MCF 10A (cell line): ENCODE measurements at regions not wholly inside any gene's neighbourhood (a gene's known extent, or its start where the extent isn't known, plus 50 kb on each side); places are given as distances from the start of the nearest gene placed in this dataset.

Experiments
- BruUV-seq: library from RNA; stranded (reverse); fragments of 400-500 nt; replicated peaks from 2 replicates; lab custom pipeline; 2021; lab: Mats Ljungman, UMichigan
- CTCF ChIA-PET: fragments of 300-600 bp; sonication (Branson Sonifier 250); formaldehyde crosslinking; extraction: SDS; loops from one replicate; lab custom pipeline; 2021; ENCODE audit warnings: antibody characterized with exemption, inconsistent platforms; lab: Yijun Ruan, JAX
- POLR2A ChIA-PET: fragments of 300-600, 350-650 bp; sonication (Branson Sonifier 250); formaldehyde crosslinking; extraction: SDS; loops from one replicate; lab custom pipeline; 2020; ENCODE audit warnings: antibody characterized with exemption, inconsistent platforms; lab: Yijun Ruan, JAX
- DNase-seq: peaks from one replicate; pipeline ENCODE4 v3.0.0-alpha.2; 2018; ENCODE audit not compliant: unreplicated experiment
- H3K27ac Mint-ChIP-seq: one replicate; pipeline ENCODE4 v1.8.0; 2022; ENCODE audit warnings: mild to moderate bottlenecking, low read depth, mixed read lengths; ENCODE audit not compliant: unreplicated experiment
- H3K27me3 Mint-ChIP-seq: one replicate; pipeline ENCODE4 v1.8.0; 2022; ENCODE audit warnings: mixed read lengths; ENCODE audit not compliant: insufficient read depth, unreplicated experiment
- H3K36me3 Mint-ChIP-seq: one replicate; pipeline ENCODE4 v1.8.0; 2022; ENCODE audit warnings: mild to moderate bottlenecking, moderate library complexity, mixed read lengths; ENCODE audit not compliant: insufficient read depth, unreplicated experiment
- H3K4me1 Mint-ChIP-seq: one replicate; pipeline ENCODE4 v1.8.0; 2022; ENCODE audit warnings: mixed read lengths; ENCODE audit not compliant: insufficient read depth, unreplicated experiment
- H3K4me3 Mint-ChIP-seq: one replicate; pipeline ENCODE4 v1.8.0; 2022; ENCODE audit warnings: mild to moderate bottlenecking, moderate library complexity, mixed read lengths; ENCODE audit not compliant: unreplicated experiment
- H3K9me3 Mint-ChIP-seq: one replicate; pipeline ENCODE4 v1.8.0; 2022; ENCODE audit warnings: mixed read lengths; ENCODE audit not compliant: unreplicated experiment
- CTCF ChIP-seq: fragments of 200-600 bp; IDR thresholded peaks from one replicate; pipeline ENCODE4 v1.8.0; 2022; ENCODE audit warnings: antibody characterized with exemption, mild to moderate bottlenecking; ENCODE audit not compliant: unreplicated experiment
- intact Hi-C: fragments of 100-400 bp; cut with micrococcal nuclease; formaldehyde crosslinking; loops from 2 replicates; pipeline ENCODE4 v1.14.1; 2022

- H3K4me1 Mint-ChIP-seq: no peaks in the 10 kb centered on the region
- POLR2A ChIA-PET: interaction anchor here (0.6 kb wide), 1 partner anchor 57 kb away, joined by 3 read pairs; no protein-coding TSS in a partner anchor
- no peak overlapping the region for H3K27ac Mint-ChIP-seq
- CTCF ChIA-PET: no interaction called here
- no peak for TF ChIP-seq CTCF
- BruUV-seq: no TSS peak
- DNase-seq: no peak
- no peaks in the 10 kb centered on the region for H3K36me3 Mint-ChIP-seq
- intact Hi-C loops: no loop called here
- H3K4me3 Mint-ChIP-seq: no peak overlapping the region
- no peaks in the 10 kb centered on the region for H3K9me3 Mint-ChIP-seq
- no peaks in the 10 kb centered on the region for H3K27me3 Mint-ChIP-seq
Measured at GRCh38 chr4:106607558-106607957, 239.0 kb upstream of the GIMD1 start.

- no peaks in the 10 kb centered on the region for H3K4me1 Mint-ChIP-seq
- ChIA-PET CTCF (no interaction called here), POLR2A (interaction anchor here (0.6 kb wide), 1 partner anchor 1182 kb away, joined by 3 read pairs; no protein-coding TSS in a partner anchor)
- H3K27me3 Mint-ChIP-seq: no peaks in the 10 kb centered on the region
- no TSS peak for BruUV-seq
- TF ChIP-seq CTCF: no peak
- H3K27ac Mint-ChIP-seq: no peak overlapping the region
- intact Hi-C loops: no loop called here
- DNase-seq: no peak
- no peaks in the 10 kb centered on the region for H3K36me3 Mint-ChIP-seq
- no peaks in the 10 kb centered on the region for H3K9me3 Mint-ChIP-seq
- no peak overlapping the region for H3K4me3 Mint-ChIP-seq
Measured at GRCh38 chr4:106604319-106605051, 235.9 kb upstream of the GIMD1 start.

GRCh38 chr4:106603471-106603870 lies 234.9 kb upstream of the GIMD1 start:
- no TSS peak for BruUV-seq
- H3K36me3 Mint-ChIP-seq: no peaks in the 10 kb centered on the region

More at GRCh38 chr4:106603471-106603870, 234.9 kb upstream of the GIMD1 start:
- ChIA-PET CTCF (interaction anchor here (0.6 to 1.1 kb wide), 2 partner anchors 11 to 296 kb away, joined by 3 to 6 read pairs; no protein-coding TSS in a partner anchor), POLR2A (no interaction called here)
- Mint-ChIP-seq H3K4me3 (no peak overlapping the region), H3K27me3 (no peaks in the 10 kb centered on the region), H3K4me1 (no peaks in the 10 kb centered on the region), H3K27ac (no peak overlapping the region), H3K9me3 (no peaks in the 10 kb centered on the region)
- intact Hi-C loops: no loop called here
- DNase-seq: no peak
- TF ChIP-seq CTCF: no peak
